Tibial nerve (tissue), 4 donors: ENCODE measurements at regions not wholly inside any gene's neighbourhood (a gene's known extent, or its start where the extent isn't known, plus 50 kb on each side); places are given as distances from the start of the nearest gene placed in this dataset.

Source experiments
- CTCF ChIP-seq, 5 experiments: fragments of 200-600 bp in 3 of 5; fragments of 450-650 bp in 2 of 5; sonication (generic) in 3 of 5; IDR thresholded peaks; one replicate each; pipeline ENCODE4 v1.5.1; 2016 to 2019; ENCODE audit warnings: antibody characterized with exemption in 5 of 5, mild to moderate bottlenecking in 3 of 5, moderate library complexity in 2 of 5
- EP300 ChIP-seq, 2 donors: sonication (generic); formaldehyde crosslinking; IDR thresholded peaks; one replicate each; pipeline ENCODE4 v1.6.1; 2017; ENCODE audit warnings: antibody characterized with exemption in 2 of 2, mild to moderate bottlenecking in 1 of 2
- POLR2A ChIP-seq, 2 donors: fragments of 450-650 bp; IDR thresholded peaks; one replicate each; pipeline ENCODE4 v1.6.1; 2017; ENCODE audit warnings: antibody characterized with exemption in 2 of 2, mild to moderate bottlenecking in 2 of 2, moderate library complexity in 2 of 2

GRCh38 chr3:196138482-196139254 lies 56.8 kb upstream of the TFRC start:
- TF ChIP-seq EP300 (IDR thresholded peaks at IDR 0.05) (no peak), POLR2A (IDR thresholded peaks at IDR 0.05) (no peak), CTCF (IDR thresholded peaks at IDR 0.05) (no peak)
